ENCODE measurements at regions not wholly inside any gene's neighbourhood (a gene's known extent, or its start where the extent isn't known, plus 50 kb on each side); places are given as distances from the start of the nearest gene placed in this dataset.

GRCh38 chr2:6724605-6725140 lies 141.0 kb downstream of the CMPK2 start:
- Histone ChIP-seq H3K36me3 (ENCODE audit: insufficient read depth, insufficient read length, low read length) (no peaks in the 10 kb centered on the region), H3K9me3 (ENCODE audit: insufficient read depth, low read length) (no peaks in the 10 kb centered on the region), H3K4me1 (ENCODE audit: insufficient read depth, insufficient read length) (no peaks in the 10 kb centered on the region), H3K4me3 (ENCODE audit: insufficient read length, low read depth) (no peak overlapping the region), H3K9ac (ENCODE audit: insufficient read length, low read depth) (no peak overlapping the region), H3K27me3 (ENCODE audit: insufficient read depth, insufficient read length) (no peaks in the 10 kb centered on the region)
- no peak for DNase-seq (ENCODE audit: low read depth, low spot score)
- TF ChIP-seq SUZ12 (IDR thresholded peaks at IDR 0.05; ENCODE audit: extremely low read depth, insufficient read depth, insufficient read length) (no peak), ZNF274 (IDR thresholded peaks at IDR 0.05; ENCODE audit: low read depth, low read length) (no peak)

GRCh38 chr2:6728156-6728555 lies 137.6 kb downstream of the CMPK2 start:
- Histone ChIP-seq H3K27me3 (ENCODE audit: insufficient read depth, insufficient read length) (no peaks in the 10 kb centered on the region), H3K36me3 (ENCODE audit: insufficient read depth, insufficient read length, low read length) (no peaks in the 10 kb centered on the region), H3K9me3 (ENCODE audit: insufficient read depth, low read length) (no peaks in the 10 kb centered on the region), H3K4me1 (ENCODE audit: insufficient read depth, insufficient read length) (no peaks in the 10 kb centered on the region), H3K9ac (ENCODE audit: insufficient read length, low read depth) (no peak overlapping the region), H3K4me3 (ENCODE audit: insufficient read length, low read depth) (no peak overlapping the region)
- no peak for TF ChIP-seq SUZ12 (IDR thresholded peaks at IDR 0.05; ENCODE audit: extremely low read depth, insufficient read depth, insufficient read length)
- TF ChIP-seq ZNF274 (IDR thresholded peaks at IDR 0.05; ENCODE audit: low read depth, low read length) = no peak
- TF ChIP-seq YY1 (IDR thresholded peaks at IDR 0.05; ENCODE audit: insufficient read depth, insufficient read length) = no peak
- no peak for DNase-seq (ENCODE audit: low read depth, low spot score)

- Histone ChIP-seq H3K9ac (ENCODE audit: insufficient read length, low read depth) (no peak overlapping the region), H3K27me3 (ENCODE audit: insufficient read depth, insufficient read length) (no peaks in the 10 kb centered on the region), H3K36me3 (ENCODE audit: insufficient read depth, insufficient read length, low read length) (no peaks in the 10 kb centered on the region), H3K4me1 (ENCODE audit: insufficient read depth, insufficient read length) (no peaks in the 10 kb centered on the region), H3K4me3 (ENCODE audit: insufficient read length, low read depth) (no peak overlapping the region), H3K9me3 (ENCODE audit: insufficient read depth, low read length) (no peaks in the 10 kb centered on the region)
- TF ChIP-seq ZNF274 (IDR thresholded peaks at IDR 0.05; ENCODE audit: low read depth, low read length) (no peak), YY1 (IDR thresholded peaks at IDR 0.05; ENCODE audit: insufficient read depth, insufficient read length) (no peak), SUZ12 (IDR thresholded peaks at IDR 0.05; ENCODE audit: extremely low read depth, insufficient read depth, insufficient read length) (no peak)
- DNase-seq (ENCODE audit: low read depth, low spot score) = no peak
These were observed 135.7 kb downstream of the CMPK2 start for GRCh38 chr2:6730003-6730402.

GRCh38 chr2:6730649-6731532 lies 134.8 kb downstream of the CMPK2 start:
- Histone ChIP-seq H3K4me3 (ENCODE audit: insufficient read length, low read depth) (no peak overlapping the region), H3K9me3 (ENCODE audit: insufficient read depth, low read length) (no peaks in the 10 kb centered on the region), H3K9ac (ENCODE audit: insufficient read length, low read depth) (no peak overlapping the region), H3K4me1 (ENCODE audit: insufficient read depth, insufficient read length) (no peaks in the 10 kb centered on the region), H3K36me3 (ENCODE audit: insufficient read depth, insufficient read length, low read length) (no peaks in the 10 kb centered on the region), H3K27me3 (ENCODE audit: insufficient read depth, insufficient read length) (no peaks in the 10 kb centered on the region)
- DNase-seq (ENCODE audit: low read depth, low spot score) = no peak
- no peak for TF ChIP-seq SUZ12 (IDR thresholded peaks at IDR 0.05; ENCODE audit: extremely low read depth, insufficient read depth, insufficient read length)
- no peak for TF ChIP-seq ZNF274 (IDR thresholded peaks at IDR 0.05; ENCODE audit: low read depth, low read length)
- no peak for TF ChIP-seq YY1 (IDR thresholded peaks at IDR 0.05; ENCODE audit: insufficient read depth, insufficient read length)

- DNase-seq (ENCODE audit: low read depth, low spot score) = no peak
- Histone ChIP-seq H3K36me3 (ENCODE audit: insufficient read depth, insufficient read length, low read length) (no peaks in the 10 kb centered on the region), H3K27me3 (ENCODE audit: insufficient read depth, insufficient read length) (no peaks in the 10 kb centered on the region), H3K9me3 (ENCODE audit: insufficient read depth, low read length) (no peaks in the 10 kb centered on the region; the same call in 1 of the 2 replicates), H3K4me1 (ENCODE audit: insufficient read depth, insufficient read length) (no peaks in the 10 kb centered on the region), H3K9ac (ENCODE audit: insufficient read length, low read depth) (no peak overlapping the region), H3K4me3 (ENCODE audit: insufficient read length, low read depth) (no peak overlapping the region)
- TF ChIP-seq SUZ12 (IDR thresholded peaks at IDR 0.05; ENCODE audit: extremely low read depth, insufficient read depth, insufficient read length) (no peak), ZNF274 (IDR thresholded peaks at IDR 0.05; ENCODE audit: low read depth, low read length) (no peak), YY1 (IDR thresholded peaks at IDR 0.05; ENCODE audit: insufficient read depth, insufficient read length) (no peak)
These were observed 126.2 kb downstream of the CMPK2 start for GRCh38 chr2:6739547-6739946.

GRCh38 chr2:6741229-6741628 lies 124.5 kb downstream of the CMPK2 start:
- DNase-seq (ENCODE audit: low read depth, low spot score) = no peak
- no peak overlapping the region for H3K9ac ChIP-seq (ENCODE audit: insufficient read length, low read depth)
- no peaks in the 10 kb centered on the region for H3K36me3 ChIP-seq (ENCODE audit: insufficient read depth, insufficient read length, low read length)
- H3K4me1 ChIP-seq (ENCODE audit: insufficient read depth, insufficient read length) = no peaks in the 10 kb centered on the region
- H3K27me3 ChIP-seq (ENCODE audit: insufficient read depth, insufficient read length) = no peaks in the 10 kb centered on the region
- H3K4me3 ChIP-seq (ENCODE audit: insufficient read length, low read depth) = no peak overlapping the region
- TF ChIP-seq YY1 (IDR thresholded peaks at IDR 0.05; ENCODE audit: insufficient read depth, insufficient read length) = no peak
- H3K9me3 ChIP-seq (ENCODE audit: insufficient read depth, low read length) = no peaks in the 10 kb centered on the region; the same call in 1 of the 2 replicates

GRCh38 chr2:6744038-6744437 lies 121.7 kb downstream of the CMPK2 start:
- DNase-seq (ENCODE audit: low read depth, low spot score) = no peak
- TF ChIP-seq SUZ12 (IDR thresholded peaks at IDR 0.05; ENCODE audit: extremely low read depth, insufficient read depth, insufficient read length) = no peak
- TF ChIP-seq ZNF274 (IDR thresholded peaks at IDR 0.05; ENCODE audit: low read depth, low read length) = no peak
- no peak for TF ChIP-seq YY1 (IDR thresholded peaks at IDR 0.05; ENCODE audit: insufficient read depth, insufficient read length)
- no peak overlapping the region for H3K4me3 ChIP-seq (ENCODE audit: insufficient read length, low read depth)
- no peaks in the 10 kb centered on the region for H3K36me3 ChIP-seq (ENCODE audit: insufficient read depth, insufficient read length, low read length)
- no peaks in the 10 kb centered on the region; the same call in 1 of the 2 replicates for H3K9me3 ChIP-seq (ENCODE audit: insufficient read depth, low read length)
- H3K27me3 ChIP-seq (ENCODE audit: insufficient read depth, insufficient read length) = no peaks in the 10 kb centered on the region
- no peak overlapping the region for H3K9ac ChIP-seq (ENCODE audit: insufficient read length, low read depth)
- H3K4me1 ChIP-seq (ENCODE audit: insufficient read depth, insufficient read length) = no peaks in the 10 kb centered on the region

Measured in NT2/D1 (cell line).